Astrocyte of the spinal cord (primary cell): ENCODE measurements at regions not wholly inside any gene's neighbourhood (a gene's known extent, or its start where the extent isn't known, plus 50 kb on each side); places are given as distances from the start of the nearest gene placed in this dataset.
"Not testable (repeated sequence)": the region's sequence is repeated elsewhere in the genome, so short reads cannot be mapped to it uniquely, and the experiment has no call there.

Experiments
- DNase-seq: peaks from one replicate; pipeline ENCODE4 v3.0.0; 2011; ENCODE audit warnings: low read depth, low spot score
- H3K4me3 ChIP-seq: 2 replicates; pipeline ENCODE4 v1.5.1; 2011; ENCODE audit warnings: low read depth, mild to moderate bottlenecking, low read length, moderate library complexity
- CTCF ChIP-seq: IDR thresholded peaks from 2 replicates; pipeline ENCODE4 v1.5.1; 2012; ENCODE audit warnings: low read depth, mild to moderate bottlenecking, low read length, inconsistent platforms
- in situ Hi-C: cut with HindIII; loops from 2 replicates; pipeline ENCODE4 v1.10.0; 2017; ENCODE audit warnings: low sequenced_read_pairs

GRCh38 chr12:124699909-124700308 is 132.5 kb upstream of the NCOR2 start:
- DNase-seq, result no peak
- H3K4me3 ChIP-seq, result no peak overlapping the region
- in situ Hi-C loops, result no loop called here
- no peak for TF ChIP-seq CTCF

- no peak overlapping the region for H3K4me3 ChIP-seq
- in situ Hi-C loops, result no loop called here
- no peak for TF ChIP-seq CTCF
- DNase-seq, result no peak
Measured at GRCh38 chr12:124698998-124699305, 131.5 kb upstream of the NCOR2 start.

GRCh38 chr12:124698211-124698997 is 131.0 kb upstream of the NCOR2 start:
- in situ Hi-C loops, result no loop called here
- H3K4me3 ChIP-seq, result no peak overlapping the region
- TF ChIP-seq CTCF, result no peak
- DNase-seq, result peak; percentile 86

GRCh38 chr12:124697722-124698121 is 130.3 kb upstream of the NCOR2 start:
- DNase-seq, in situ Hi-C loops, H3K4me3 ChIP-seq: not testable (repeated sequence)

- DNase-seq, result no peak
- TF ChIP-seq CTCF, result no peak
- in situ Hi-C loops, result no loop called here
- H3K4me3 ChIP-seq, result no peak overlapping the region
Measured at GRCh38 chr12:124696693-124697476, 129.5 kb upstream of the NCOR2 start.

GRCh38 chr12:124695861-124696260 is 128.4 kb upstream of the NCOR2 start:
- H3K4me3 ChIP-seq, result no peak overlapping the region
- no peak for DNase-seq
- in situ Hi-C loops, result no loop called here
- TF ChIP-seq CTCF, result no peak

GRCh38 chr12:124694846-124695497 is 127.6 kb upstream of the NCOR2 start:
- DNase-seq, result peak; percentile 97
- TF ChIP-seq CTCF, result peak; percentile 22
- in situ Hi-C loops, result no loop called here
- no peak overlapping the region for H3K4me3 ChIP-seq
